ENCODE measurements at regions not wholly inside any gene's neighbourhood (a gene's known extent, or its start where the extent isn't known, plus 50 kb on each side); places are given as distances from the start of the nearest gene placed in this dataset.

DNA sequence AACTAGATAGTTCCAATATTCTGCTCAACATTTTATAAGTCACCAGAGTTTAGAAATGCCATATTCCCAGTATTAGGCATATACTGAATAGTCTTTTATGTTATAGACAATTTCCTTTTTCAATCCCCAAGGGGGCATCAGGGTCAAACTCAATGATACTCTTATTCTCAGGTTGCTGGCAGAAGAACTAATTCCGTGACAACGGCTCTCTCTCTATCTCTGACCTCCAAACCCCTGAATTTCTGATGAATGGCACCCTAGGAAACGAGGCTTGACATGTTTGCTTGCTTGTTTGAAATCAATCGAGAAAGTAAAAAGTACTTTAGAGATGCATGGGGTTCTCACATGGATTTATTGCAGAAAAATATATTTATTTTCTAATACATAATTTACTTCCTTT is 160.1 kb downstream of the CASP12 start:
- TF ChIP-seq, protein P1, sequence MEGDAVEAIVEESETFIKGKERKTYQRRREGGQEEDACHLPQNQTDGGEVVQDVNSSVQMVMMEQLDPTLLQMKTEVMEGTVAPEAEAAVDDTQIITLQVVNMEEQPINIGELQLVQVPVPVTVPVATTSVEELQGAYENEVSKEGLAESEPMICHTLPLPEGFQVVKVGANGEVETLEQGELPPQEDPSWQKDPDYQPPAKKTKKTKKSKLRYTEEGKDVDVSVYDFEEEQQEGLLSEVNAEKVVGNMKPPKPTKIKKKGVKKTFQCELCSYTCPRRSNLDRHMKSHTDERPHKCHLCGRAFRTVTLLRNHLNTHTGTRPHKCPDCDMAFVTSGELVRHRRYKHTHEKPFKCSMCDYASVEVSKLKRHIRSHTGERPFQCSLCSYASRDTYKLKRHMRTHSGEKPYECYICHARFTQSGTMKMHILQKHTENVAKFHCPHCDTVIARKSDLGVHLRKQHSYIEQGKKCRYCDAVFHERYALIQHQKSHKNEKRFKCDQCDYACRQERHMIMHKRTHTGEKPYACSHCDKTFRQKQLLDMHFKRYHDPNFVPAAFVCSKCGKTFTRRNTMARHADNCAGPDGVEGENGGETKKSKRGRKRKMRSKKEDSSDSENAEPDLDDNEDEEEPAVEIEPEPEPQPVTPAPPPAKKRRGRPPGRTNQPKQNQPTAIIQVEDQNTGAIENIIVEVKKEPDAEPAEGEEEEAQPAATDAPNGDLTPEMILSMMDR (conservative IDR thresholded peaks at IDR 0.05; ENCODE audit: low read length) = no peak
- no peak for TF ChIP-seq EZH2phosphoT487 (IDR thresholded peaks at IDR 0.05; ENCODE audit: borderline replicate concordance)

Measured in Loucy (cell line).